ENCODE measurements at regions not wholly inside any gene's neighbourhood (a gene's known extent, or its start where the extent isn't known, plus 50 kb on each side); places are given as distances from the start of the nearest gene placed in this dataset.
"Not testable (repeated sequence)": the region's sequence is repeated elsewhere in the genome, so short reads cannot be mapped to it uniquely, and the experiment has no call there.

DNA sequence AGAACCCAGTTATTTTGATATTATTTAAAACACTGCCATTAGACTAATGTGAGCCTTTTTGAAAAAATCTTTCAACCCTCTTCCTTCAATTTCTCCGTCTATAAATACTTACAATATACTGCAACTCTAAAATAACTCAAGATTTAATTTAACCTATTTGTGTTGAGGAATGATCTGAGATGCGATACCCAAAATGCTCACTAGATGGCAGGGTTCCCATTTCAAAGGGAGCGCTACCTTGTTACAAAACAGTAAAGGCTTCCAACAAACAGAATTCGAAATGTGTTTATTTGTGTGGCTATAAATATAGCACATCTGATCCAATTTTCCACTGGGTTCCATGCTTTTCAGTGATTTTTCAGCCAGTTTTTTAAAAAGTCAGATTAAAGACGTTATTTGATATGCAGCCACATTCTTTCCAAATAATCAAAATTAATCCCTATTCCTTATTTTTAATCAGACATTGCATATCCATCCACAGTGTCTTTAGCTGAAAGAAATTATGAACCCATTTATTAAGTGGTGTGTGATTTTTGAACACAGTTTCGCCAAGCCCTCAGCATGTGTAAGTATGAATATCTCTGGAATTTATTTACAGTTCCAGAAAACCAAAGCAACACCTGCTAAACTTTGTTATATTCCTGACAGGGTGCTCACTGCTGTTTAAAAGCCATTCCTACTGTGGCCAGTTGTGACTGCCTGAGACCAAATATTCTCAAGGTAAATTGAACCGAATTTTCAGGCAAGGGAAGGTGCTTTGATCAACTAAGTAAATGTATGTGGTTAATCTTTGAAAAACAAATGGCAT is 668.0 kb upstream of the LCORL start:
- peak; percentile 54 for DNase-seq

DNA sequence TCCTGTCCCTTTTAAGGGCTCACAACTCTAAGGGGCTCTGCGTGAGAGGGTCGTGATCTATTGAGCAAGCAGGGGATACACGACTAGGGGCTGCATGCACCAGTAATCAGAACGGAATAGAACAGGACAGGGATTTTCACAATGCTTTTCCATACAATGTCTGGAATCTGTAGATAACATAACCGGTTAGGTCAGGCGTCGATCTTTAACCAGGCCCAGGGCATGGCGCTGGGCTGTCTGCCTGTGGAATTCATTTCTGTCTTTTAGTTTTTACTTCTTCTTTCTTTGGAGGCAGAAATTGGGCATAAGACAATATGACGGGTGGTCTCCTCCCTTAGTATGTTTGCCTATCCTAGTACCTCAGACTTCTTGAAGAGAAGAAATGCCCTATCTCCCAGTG is 666.8 kb upstream of the LCORL start:
- not testable (repeated sequence) for DNase-seq

DNA sequence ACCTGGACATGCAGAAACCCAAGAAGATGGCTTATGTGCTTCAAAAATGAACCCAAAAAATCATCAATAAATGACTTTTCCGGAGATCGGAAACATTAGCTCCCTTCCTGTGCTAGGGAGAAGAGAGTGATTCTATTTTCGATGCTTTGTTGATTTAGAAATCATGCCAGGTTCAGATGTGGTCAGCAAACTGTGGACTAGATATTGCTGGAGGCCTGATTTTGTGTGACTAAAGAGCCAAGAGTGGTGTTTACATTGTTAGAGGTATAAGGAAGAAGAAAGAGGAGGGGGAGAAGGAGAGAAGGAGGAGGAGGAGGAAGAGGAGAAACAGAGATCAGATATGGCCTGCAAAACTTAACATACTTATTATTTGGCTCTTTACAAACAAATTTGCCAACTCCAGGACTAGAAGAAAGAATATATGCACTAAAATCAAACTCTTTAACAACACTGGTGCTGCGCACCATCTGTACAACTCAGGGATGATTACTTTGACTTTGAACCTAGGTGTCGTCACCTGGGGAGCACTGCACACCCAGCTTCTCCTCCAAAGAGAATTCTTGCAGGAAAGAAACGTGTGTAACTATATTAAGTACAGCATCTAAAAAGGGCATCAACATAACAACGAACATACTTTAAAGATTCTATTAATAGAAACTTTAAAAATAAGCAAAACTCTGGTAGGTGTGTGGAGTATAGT is 664.9 kb upstream of the LCORL start:
- DNase-seq: no peak

DNA sequence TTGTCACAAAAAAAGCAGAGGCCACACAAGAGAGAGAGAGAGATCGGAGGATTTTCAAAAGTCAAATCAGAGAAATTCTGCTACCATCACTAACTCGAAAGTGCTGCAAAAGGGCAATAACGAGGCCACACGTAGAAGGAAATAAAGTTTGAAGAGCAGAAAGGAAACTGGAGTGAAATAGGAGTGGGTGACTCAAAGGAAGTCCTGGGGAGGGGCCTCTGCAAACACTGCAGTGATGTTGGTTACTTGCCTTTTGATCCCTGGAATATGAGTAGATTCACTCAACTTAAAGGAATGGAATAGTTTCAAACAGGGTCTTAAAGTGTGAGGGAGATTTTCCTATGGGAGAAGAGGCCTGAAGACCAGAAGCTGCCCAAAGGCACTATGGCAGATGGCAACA is 663.4 kb upstream of the LCORL start:
- no peak for DNase-seq

DNA sequence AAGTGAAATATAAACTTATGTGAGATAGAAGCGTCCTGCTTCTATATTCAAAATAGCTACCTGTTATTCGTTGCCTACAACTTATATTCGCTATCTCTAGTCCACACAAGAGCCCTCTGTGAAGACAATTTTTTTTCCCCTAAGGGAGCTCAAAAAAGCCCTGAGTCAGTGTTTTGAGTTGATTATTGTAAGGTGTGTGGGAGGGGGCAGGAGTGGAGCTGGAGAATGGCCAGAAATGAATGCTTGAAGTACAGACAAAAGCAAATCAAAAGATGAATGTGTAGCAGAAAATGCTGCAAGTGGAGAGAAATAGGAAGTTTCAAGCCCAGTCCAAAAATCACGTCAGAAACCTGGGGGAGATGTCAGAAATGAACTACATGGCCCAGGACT is 655.0 kb upstream of the LCORL start:
- no peak for DNase-seq

DNA sequence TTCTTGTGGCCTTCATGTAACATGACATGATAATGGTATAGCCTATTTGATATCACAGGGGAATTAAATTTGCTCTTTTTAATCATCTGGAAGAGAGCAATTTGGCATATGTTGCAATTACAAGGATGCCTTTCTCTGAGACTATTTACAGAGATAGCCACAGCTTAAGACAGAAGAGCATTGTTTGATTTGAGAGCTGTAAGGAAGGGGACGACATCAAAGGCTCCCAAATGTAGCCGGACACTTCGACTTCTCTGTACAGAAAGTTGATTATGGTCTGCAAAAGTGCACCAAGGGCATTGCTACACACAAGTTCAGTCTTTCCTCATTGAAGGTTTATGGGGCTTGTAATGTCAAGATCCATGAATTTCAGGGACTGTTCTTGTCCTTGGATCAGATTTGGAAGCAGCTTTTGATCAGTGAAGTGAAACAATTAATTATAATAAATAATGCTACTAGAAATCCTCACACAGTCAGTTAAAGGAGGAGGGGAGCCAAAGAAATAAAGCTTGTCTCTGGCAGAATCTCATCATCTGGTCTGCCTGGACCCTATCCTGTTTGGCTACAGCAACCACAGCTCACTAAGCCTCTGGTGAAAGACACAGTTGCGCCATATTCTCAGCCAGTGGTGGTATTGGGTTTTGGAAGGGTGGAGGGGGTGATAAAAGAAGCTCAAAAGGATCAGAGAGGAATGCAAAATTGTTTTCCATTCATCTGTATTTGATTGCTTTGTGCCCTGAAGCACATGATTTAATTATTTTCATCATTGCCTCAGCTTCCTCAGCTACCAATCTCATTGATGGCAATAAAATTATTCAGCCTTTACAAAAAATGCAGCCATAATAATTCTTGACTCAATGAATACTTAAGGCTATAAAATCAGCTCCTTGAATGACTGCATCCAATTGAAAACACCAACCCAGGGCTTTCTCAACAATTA is 654.3 kb upstream of the LCORL start:
- no peak for DNase-seq

DNA sequence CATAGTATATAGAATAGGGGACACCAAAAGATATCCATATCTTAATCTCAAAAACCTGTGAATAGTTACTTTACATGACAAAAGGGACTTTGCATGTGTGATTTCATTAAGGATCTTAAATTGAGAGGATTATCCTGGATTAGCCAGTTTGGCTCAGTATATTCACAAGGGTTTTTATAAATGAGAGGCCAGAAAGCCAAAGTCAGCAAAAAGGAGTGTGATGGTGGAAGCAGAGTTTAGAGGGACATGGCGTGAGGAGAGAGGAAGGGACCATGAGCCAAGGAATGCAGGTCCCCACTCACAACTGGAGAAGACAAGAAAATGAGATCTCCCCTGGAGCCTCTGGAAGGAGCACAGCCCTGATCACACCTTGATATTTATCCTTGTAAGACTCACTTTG is 648.5 kb upstream of the LCORL start:
- DNase-seq: no peak

DNA sequence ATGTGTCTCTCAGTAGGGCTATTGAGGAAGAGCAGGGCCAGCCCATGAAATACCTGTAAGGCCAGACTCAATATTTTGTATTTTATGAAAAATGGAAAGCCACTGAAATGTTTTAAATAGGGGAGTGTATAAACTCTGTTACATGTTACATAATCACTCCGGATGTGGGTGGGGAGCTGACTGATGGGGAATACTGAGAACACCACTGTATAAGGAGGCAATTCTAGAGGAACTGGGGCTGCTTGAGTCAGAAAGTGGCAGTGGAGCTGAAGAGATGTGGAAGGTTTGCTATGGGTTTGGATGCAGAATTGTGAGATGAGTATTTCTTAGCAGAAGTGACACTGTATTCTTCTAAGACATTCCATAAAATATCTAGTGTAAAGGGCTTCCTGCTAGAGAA is 647.8 kb upstream of the LCORL start:
- DNase-seq: no peak

DNA sequence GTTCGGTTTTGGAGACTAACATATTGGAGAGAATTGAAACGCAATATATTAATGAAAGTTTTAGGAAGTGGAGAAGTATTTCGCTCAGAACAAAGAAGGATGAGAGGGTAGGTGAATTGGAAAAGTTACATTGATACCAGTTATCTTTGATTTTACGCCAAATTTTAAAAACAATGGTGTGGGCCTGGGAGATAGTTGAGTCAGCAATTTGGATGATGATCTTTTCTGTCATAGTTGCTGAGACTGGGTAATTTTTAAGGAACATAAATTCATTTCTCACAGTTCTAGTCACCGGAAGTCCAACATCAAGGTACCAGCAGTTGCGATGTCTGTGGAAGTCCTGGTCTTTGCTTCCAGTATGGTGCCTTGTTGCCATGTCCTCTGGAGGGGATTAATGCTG is 644.8 kb upstream of the LCORL start:
- no peak for DNase-seq

DNA sequence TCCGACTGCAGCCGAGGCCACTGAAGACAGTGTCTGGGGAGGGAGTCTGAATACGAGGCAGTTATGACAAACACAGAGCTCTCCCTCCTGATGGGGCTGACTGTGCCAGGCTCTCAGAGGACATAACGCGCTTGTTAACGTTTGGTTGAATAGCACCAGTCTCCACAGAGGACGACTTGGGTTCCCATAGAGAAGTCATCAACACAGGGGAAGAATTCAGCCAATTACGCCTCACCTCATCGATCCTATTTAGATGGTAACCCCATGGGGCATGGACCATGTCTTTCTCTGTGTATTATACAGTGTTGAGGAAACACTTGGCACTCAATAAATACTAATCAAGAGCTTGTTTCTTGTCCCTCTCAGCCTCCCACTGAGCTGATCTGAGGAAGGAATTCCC is 642.6 kb upstream of the LCORL start:
- no peak for DNase-seq

DNA sequence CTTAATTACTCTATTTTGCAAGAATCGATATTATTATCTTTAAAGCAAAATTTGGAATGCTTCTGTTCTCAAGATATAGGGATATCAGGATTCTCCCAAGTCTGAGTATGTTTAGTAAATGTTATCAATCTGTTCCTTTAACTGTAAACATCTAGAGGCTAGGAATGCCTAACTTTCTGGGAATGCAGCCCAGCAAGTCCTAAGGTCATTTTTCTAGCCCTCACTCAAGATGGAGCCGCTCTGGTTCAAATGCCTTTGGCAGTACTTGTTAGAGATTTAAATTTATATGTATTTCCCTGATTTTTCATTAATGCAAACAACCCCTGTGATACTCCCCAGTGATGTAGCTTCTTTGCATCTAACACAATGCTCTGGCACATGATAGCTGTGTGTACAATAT is 623.8 kb upstream of the LCORL start:
- no peak for DNase-seq

DNA sequence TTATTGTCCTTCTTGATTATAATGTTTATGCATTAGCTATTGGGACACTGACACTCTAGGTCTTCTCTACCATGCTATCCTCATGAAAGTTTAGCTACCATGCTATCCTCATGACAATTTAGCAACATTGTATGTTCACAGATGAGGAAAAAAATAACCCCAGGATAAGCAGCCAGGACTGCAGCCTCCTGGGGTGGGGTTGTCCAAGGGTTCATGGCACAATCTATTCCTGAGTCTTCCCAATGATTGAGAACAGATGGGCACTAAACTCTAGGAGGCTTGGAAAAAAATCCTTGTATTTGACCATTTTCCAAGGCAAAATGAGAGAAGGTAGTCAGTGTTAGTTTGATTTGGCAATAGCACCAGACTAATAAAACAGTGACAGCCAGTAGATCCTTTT is 619.8 kb upstream of the LCORL start:
- DNase-seq: no peak

DNA sequence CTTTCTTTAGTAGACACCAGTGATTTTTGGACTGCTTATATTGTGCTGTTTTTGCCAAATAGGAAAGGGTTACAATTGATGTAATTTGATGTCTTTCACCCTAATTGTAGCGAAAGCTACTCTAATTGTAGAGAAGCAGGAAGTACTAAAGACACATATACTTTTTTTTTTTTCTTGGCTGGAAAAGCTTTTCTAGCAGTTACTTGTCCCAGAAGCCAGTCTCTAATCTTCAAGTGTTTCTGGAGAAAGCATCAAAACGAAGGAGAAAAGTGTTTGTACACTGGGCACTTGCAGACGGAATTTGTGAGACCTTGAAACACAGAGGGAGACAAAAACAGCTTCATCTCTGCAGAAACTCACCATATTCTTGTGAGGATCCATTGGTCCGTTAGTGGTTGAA is 616.5 kb upstream of the LCORL start:
- no peak for DNase-seq

DNA sequence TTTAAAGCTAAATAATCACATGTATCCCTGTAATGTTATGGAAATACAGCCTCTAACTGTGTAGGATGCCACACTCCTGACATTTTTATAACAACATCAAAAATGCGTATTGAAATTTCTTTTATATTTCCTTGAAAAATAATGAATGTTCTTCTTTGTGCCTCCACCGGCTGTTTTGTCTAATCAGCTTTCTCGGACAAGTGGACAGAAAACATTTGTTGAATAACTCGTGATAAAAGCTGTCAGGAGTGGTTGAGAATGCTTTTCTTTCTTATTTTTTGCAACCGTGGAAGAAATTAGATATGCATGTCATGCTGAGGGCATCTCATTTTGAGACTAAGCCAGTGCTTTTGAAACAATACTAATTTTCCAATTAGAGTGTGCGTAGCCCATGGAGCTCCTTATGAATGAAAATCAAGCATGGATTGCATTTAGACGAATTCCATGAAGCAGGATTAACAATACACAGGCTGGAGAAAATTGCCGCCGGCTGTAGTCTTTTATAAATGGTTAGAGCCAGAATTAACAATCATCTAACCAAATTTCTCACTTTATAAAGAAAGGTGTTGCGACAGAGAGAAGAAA is 614.5 kb upstream of the LCORL start:
- no peak for DNase-seq

DNA sequence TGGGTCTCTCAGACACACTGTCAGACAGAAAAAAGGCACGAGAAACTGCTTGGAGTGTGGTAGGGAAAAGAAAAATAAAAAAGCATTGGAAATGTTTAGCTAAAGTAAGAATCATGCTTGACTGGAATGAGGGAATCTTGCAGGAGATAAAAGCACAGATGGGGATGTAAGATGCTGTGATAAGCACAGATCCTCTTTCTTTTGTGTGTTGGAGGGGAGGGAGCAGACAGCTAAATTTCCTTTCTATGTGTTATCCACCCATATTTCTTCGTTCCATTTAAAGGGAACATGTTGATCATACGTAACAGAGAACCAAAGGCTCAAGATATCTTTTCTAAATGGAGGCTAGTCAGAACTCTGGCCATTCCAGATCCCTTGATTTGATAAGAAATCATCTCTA is 614.0 kb upstream of the LCORL start:
- no peak for DNase-seq

DNA sequence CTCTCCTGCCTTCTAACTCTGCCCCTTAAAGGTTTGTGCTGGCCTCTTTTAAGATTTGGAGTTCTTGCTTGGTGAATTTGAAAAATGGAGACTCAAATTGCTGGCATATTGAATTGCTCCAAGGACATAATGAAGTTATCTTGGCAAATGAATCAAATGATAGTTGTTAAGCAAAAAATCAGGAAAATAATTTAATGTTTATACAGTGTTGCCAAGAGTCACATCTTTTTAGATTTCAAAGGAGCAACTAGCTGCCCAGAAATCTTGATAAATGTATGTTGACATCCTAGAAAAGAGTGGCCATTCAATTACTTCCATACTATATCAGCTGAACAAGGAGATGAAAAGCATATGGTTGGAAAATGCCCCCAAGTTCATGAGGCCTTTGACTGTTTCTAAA is 610.0 kb upstream of the LCORL start:
- no peak for DNase-seq

DNA sequence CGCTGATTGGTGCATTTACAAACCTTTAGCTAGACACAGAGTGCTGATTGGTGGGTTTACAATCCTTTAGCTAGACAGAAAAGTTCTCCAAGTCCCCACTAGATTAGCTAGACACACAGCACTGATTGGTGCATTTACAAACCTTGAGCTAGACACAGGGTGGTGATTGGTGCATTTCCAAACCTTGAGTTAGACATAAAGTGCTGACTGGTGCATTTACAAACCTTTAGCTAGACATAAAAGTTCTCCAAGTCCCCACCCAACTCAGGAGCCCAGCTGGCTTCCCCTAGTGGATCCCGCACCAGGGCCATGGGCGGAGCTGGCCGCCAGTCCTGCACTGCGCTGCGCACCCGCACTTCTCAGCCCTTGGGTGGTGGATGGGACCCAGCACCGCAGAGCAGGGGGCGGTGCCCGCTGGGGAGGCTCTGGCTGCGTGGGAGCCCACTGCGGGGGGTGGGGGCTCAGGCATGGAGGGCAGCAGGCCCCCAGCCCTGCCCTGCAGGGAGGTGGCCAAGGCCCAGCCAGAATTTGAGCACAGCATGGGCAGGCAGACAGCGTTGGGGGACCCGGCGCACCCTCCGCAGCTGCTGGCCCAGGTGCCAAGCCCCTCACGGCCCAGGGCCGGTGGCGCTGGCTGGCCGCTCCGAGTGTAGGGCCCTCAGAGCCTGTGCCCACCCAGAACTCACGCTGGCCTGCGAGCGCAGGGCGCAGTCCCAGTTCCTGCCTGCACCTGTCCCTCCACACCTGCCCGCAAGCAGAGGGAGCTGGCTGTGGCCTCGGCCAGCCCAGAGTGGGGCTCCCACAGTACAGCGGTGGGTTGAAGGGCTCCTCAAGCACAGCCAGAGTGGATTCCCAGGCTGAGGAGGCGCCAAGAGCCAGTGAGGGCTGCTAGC is 608.9 kb upstream of the LCORL start:
- no peak for DNase-seq

DNA sequence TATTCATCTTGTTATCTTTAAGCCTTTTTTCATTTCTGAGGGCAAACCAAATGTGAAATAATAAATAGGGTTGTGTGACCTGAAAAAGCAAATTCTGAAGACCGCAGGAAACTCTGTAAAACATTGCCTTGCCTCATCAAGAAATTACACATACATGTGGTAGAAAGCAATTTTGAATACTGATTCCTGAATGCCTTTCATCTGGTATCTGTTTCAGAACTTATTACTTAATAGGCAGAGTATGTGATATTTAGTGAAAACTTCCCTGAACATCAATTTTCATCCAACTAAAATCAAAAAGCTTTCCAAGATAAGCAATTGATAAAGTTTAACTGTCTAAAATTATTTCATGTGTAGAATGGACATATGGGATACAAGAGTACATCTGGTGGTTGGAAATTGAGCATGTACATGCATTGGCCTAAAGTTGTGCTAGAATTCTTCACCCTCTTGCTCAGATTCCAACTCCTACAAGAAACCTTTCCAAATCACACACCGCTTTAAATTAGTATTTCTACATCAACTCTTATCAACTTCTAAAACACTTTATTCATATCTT is 606.0 kb upstream of the LCORL start:
- DNase-seq: no peak

DNA sequence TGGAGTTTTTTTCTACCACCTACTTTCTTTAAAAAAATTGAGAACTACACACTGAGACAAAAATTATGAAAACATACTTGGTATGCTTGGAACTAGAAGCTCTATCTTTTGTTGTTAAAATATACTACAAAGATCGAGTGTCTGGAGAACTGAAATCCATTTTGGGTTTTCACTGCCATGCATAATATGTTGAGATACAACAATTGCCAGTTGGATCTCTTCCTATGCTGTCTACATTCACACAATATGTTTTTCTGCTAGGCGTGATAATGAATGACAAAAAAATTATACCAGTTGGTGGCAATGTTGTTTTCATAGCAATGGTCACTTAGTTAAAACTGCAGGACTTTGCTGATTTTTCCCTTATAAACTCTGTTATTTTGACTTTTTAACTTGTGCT is 605.4 kb upstream of the LCORL start:
- DNase-seq: no peak

DNA sequence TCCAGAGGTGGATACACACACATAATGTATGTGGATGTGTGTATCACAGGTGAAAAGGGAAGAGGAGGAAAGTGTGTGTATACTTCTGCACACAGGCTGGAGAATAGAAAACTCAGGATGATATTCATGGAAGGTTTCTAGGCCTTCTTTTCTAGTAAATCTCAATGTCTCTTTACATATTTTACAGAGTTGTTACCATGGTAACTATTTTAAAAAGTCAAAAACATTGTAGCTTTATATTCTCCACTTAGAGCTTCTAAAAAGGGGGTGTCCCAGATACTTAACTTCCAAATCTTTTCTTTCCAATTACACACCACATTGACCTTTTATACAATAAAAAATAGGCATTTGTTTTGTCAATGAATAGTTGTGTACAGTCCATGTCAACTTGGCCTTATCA is 604.8 kb upstream of the LCORL start:
- DNase-seq: no peak

DNA sequence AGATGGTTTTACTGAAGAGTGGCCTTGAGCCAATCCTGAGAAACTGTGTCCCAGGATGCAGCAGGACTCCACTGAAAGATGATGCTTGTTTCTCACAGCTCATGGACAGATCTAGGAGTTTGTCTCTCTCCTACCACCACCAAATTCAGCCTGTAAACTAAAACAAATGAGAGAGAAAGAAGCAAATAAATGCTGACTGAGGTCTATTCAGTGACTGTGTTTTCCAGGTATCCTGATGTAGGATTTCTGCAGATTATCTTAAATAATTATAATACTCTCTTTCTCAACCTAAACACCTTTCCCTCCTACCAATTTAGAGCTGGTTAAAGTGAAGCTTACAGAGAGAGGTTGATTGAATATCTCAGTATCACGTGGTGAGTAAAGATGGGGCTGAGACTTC is 599.6 kb upstream of the LCORL start:
- DNase-seq: no peak

DNA sequence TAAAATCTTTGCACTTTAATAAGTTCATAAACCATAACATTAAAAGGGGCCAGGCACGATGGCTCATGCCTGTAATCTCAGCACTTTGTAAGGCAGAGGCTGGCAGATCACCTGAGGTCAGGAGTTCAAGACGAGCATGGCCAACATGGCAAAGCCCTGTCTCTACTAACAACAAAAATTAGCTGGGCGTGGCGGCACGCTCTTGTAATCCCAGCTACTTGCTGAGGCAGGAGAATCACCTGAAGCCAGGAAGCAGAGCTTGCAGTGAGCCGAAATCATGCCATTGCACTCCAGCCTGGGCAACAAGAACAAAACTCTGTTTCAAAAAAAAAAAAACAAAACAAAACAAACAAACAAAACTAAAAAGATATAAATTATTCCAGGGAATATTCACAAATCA is 595.2 kb upstream of the LCORL start:
- no peak for DNase-seq
